Activated CD4-positive, alpha-beta T cell treated with anti-CD3 and anti-CD28 coated beads, Interleukin-2, amount 50 U/mL, for 16 hours (primary cell): ENCODE measurements at regions not wholly inside any gene's neighbourhood (a gene's known extent, or its start where the extent isn't known, plus 50 kb on each side); places are given as distances from the start of the nearest gene placed in this dataset.
"Not testable (repeated sequence)": the region's sequence is repeated elsewhere in the genome, so short reads cannot be mapped to it uniquely, and the experiment has no call there.

Experiments
- DNase-seq: peaks from one replicate; pipeline ENCODE4 v3.0.0-alpha.2; 2020

DNA sequence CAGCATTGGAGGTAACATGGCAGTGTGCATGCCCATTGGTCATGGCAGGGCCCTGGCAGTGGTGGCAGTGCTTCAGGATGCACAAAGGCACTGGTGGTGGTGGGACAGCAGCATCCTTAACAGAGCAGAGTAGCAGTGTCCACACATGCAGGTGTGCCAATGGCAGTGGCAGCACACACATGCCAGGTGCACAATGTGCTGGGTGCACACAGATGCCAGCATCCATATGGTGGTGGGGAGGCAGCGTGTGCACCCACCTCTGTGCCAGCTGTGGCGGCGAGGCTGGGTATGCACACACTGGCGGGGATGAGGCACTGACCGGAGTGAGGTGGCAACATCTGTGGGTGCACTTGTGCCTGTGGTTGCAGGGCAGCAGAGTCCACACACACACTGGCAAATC, 150.6 kb downstream of the SI start:
- DNase-seq, result no peak

DNA sequence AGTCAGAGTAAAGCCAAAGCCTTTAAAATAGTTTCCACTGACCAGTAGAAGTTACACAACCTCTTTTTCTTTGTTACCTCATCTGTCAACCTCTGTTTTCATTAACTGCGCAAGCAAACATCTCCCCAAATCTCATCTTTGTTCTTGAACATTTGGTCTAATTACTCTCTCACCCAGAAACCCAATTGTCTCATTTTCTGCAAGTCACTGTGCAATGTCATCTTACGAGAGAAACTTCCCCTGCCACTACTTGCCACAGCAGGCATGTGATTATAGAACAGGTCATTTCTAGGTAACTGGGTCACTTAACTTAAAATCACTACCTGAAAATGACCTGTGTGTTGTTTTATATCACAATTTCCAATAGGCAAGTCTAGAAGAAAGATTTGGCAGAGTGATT, 159.4 kb downstream of the SI start:
- DNase-seq, result no peak

DNA sequence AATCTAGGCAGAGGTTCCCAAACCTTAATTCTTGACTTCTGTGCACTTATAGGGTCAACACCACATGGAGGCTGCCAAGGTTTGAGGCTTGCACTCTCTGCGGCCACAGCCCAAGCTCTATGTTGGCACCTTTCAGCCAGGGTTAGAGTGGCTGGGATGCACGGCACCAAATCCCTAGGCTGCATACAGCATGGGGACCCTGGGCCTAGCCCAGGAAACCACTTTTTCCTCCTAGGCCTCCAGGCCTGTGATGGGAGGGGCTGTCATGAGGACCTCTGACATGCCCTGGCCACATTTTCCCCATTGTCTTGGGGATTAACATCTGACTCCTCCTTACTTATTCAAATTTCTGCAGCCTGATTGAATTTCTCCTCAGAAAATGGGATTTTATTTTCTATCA, 165.4 kb downstream of the SI start:
- no peak for DNase-seq

DNA sequence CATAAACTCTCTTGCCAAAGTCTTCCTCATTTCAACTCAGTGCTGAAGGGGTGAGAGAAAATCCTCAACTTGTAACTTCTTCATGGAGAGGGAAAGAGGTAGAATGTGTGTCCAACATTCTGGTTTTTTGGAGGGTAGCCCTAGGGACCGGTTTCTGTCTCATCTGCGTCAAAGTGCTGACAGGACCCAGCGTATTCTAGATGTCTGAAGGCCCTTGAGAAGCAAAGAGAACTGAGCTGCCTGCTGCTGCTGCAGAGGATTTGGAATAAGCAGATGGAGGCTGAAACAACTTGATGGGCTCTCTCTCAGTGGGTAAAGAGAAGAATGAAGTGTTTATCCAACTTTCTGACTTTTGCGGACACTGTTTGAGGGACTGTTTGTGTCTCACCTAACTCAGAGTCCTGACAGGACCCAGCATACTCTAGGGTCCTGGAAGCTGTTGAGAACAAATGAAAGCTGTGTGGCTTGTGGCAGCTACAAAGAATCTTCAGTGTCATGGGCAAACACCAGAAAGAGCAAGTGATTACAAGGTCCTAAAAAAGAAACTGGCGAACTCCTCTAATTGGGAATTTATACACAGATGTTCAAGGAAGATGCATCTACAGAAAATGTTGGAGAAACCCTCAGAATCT, 174.4 kb downstream of the SI start:
- DNase-seq, result no peak

DNA sequence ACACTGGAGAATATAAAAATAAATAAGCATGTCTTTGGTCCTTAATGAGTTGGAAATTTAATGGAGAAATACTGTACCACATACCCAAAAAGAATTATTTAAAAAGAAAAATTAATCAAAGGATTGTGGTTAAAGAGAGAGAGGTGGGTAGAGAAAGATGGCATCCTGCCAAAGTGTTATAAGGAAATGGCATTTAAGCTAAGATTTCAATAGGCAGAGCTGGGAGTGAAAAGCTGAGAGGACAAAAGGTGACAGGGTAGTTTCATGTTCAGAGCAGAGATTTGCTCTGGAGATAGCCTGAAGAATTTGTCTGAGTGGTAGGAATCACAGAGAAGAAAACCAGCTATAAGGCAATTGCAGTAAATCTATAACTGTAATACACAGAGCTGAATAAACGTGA, 181.0 kb downstream of the SI start:
- no peak for DNase-seq

DNA sequence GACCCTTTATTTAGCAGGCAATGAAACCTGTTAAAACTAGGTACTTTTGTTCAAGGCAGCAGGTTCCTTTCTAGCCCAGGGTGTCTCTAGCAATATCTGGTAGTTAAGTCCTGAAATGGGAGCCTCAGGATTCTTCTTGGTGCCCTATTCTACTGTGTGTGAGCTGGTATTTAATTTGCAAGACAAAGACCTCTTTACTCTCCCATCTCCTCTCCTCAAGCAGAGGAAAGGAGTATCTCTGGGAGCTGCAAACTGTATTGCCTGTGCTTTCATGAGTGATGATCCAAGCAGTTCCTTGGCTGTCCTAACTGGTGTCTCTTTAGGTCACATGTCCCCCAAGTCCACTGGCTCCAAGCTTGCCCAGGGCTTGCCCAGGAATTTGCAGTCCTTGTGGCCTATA, 188.2 kb downstream of the SI start:
- no peak for DNase-seq

DNA sequence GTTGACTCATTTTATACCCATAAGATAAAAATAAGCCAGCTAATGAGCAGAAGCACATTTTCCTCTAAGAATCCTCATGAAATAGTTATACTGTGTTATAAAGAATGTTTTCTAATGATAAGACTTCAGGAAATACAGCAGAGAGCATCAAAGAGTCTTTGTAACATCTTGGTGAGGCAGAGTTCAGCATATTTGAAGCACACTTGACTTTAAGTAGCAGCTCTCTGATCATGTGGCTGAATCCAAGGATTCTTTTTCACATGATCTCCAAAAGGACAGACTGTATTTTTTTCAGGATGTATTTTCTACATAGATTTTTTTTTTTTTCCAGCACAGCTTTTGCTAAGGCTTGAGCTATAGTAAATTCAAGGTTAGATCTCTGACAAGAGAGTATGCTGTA, 195.1 kb downstream of the SI start:
- no peak for DNase-seq

DNA sequence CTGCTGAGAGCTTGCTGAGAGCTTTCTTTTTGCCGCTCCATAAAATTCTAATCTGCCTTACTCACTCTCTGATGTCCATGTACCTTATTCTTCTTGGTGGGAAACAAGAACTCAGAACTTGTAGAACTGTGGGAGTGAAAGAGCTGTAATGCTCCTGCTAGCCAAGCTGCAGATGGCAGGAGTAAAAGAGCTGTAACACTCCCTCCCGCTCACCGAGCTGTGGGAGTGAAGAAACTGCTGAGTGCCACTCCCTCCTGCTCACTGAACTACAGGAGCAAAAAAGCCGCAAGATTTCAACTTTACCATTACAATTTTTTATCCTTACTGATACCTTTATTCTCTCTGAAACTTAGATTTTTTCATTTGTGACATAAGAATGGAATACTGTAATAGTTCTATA, 199.1 kb downstream of the SI start:
- no peak for DNase-seq

DNA sequence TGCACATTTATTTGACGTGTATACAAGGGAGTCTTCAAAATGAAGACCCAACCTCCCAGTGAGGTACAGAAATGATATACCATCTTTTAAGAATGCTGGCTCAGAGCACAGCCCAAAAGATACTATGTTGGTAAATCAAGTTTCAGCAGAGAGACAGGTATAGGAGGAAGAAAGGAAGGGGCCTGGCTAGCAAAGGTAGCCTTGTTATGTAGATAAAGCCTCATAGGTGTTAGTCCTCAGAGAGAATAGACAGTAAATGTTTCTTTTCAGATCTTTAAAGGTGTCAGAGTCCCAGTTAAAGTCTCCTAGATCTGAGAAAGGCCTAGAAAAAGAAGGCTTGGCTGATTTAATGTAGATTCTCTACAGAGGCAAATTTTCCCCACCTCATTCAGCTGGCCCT, 213.8 kb downstream of the SI start:
- no peak for DNase-seq

DNA sequence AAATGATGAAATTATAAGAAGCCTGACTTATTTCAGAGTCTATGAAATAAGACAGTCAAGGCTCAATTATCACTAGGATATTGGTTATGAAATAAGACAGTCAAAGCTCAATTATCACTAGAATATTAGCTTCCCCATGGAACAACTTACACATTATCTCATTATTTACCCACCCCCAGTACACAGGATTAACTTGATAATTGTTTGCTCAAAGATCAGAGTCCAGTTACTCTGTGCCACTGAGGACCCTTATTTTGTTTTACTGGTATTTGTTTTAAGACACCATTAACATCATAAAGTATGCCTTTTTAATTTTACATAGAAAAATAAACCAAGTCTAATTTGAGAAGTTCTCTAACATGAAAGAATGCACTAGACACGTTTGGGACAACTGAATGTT, 225.4 kb downstream of the SI start:
- DNase-seq, result no peak

DNA sequence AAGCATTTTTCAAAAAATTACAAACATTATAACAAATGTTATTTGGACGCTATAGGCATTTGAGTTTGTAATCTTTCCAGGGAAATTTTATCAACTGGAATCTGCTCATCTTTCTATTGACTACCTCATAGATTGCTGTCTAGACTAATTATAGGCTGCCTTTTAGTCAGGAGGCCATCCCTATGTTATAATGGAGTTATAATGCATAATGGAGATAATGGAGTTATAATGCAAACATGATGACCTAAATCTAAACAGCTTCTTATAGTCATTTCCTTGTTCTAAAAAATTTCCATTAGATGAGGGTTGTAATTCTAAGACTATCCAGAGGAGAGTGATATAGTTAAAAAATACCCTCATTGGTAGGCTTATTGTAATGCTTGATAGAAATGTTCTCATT, 226.4 kb downstream of the SI start:
- no peak for DNase-seq

DNA sequence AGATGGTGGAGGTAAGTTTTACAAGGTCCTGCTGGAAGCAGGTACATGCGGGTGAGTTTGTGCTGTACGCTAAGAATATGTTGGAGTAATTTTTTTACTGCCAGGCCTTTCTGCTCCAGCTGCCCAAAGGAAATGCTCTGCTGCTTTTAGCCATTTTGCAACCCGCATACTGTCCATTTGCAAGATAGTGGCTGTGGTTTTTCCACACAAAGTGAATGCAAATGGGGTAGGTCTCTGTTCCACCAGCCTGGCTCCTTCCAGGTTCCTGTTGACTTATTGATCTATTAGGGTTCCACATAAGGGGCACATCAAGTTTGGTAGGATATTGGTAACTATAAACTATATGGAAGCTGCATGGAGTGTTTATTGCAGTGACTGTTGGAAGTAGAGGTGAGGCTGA, 227.1 kb downstream of the SI start:
- no peak for DNase-seq

DNA sequence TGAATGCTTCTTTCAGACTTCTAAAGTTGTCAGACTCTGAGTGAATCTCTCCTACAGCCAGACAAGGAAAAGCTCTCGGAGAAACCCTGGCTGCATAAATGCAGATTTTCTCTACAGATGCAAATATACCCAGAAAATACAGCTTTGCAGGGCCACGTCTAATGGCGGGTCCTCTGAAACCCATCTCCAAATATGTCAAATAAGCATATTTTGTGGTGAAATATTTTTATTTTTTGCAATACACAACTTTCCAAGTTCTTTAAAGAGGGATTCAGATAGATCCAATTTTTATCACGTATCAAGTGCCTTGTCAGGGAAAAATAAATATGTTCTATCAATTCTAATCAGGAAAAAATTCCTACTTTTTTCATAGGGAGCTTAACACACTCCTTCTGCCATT, 229.4 kb downstream of the SI start:
- no peak for DNase-seq

DNA sequence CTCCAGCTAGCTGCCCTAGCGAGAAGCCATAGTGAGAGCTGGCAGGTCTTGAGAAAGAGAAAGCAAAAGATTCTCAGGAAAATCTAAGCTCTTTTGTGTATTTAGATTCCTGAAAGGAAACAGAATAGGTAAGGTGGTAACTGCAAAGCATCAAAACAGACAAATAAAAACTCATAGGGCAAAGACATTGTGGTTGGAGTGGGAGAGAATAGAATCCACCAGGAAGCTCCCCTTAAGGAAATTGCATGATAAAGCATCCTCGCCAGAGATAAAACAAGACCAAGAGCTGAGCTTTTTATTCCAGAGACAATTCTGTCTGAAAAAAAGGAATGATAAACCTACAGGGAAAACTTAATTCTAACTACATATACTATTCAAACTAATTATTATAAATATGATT, 232.6 kb downstream of the SI start:
- DNase-seq, result no peak

DNA sequence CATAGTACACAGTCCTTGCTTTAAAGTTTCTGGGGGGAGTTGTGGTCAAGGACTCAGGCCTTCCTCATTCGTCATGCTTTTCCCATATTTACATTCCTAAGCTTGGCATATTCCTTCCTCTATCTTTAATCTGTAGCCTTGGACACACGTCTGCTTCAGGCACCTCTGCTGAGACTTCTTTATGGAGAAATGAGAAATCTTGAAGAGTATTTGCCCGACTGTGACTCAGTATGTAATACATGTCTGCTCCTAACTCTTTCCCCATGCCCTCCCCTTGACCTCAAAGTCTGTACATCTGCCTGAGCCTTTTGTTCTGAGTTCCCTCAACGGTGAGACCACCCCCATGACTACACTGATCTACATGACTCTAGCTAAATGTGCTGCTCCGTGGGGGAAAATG, 246.1 kb downstream of the SI start:
- DNase-seq, result no peak

DNA sequence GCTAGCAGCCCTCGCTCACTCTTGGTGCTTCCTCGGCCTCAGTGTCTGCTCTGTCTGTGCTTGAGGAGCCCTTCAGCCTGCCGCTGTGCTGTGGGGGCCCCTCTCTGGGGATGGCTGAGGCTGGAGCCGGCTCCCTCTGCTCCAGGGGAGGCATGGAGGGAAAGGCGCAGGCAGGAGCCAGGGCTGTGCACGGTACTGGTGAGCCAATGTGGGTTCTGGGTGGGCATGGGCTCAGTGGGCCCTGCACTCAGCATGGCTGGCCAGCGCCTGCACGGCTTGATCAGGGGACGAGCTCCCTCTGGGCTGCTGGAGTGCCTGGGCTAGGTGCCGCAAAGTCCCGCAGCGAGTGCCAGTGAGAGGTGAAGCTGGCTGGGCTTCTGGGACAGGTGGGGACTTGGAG, 260.0 kb downstream of the SI start:
- DNase-seq, result no peak

DNA sequence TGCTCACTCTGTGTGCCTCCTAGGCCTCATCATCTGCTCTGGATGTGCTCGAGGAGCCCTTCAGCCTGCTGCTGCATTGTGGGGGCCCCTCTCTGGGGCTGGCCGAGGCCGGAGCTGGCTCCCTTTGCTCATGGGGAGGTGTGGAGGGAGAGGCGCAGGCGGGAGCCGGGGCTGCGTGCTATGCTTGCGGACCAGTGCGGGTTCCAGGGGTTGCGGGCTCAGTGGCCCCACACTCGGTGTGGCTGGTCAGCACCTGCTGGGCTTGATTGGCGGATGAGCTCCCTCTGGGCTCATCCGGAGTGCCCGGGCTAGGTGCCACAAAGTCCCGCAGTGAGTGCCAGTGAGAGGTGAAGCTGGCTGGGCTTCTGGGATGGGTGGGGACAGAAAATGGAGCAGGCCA, 264.2 kb downstream of the SI start:
- no peak for DNase-seq

DNA sequence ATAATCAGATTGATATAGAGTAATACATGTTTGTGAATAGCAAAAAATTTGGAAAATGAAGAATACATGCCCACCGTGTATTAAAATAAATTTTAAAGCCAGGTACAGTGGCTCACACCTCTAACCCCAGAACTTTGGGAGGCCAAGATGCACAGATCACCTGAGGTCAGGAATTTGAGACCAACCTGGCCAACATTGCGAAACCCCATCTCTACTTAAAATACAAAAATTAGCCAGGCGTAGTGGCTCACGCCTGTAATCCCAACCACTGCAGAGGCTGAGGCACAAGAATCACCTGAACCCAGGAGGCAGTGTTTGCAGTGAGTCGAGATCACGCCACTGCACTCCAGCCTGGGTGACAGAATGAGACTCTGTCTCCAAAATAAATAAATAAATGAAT, 266.3 kb downstream of the SI start:
- DNase-seq, result no peak

DNA sequence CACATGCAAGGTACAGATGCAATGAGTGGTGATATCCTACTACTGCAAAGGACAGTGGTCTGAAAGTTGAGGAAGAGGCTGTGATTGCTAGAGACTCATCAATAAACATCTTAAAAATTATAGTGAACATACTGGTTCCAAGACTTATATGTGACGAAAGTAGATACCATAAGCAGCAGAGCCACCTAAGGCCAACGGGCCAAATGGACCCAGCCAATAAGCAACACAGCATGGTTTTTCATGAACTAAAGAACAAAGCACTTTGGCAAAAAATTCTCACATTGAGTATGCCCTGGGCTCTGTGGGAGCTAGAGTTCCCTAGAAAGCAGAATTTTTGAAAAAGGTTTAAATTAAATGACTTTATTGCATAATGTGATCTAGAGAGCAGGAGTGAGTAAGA, 272.1 kb downstream of the SI start:
- DNase-seq, result no peak

DNA sequence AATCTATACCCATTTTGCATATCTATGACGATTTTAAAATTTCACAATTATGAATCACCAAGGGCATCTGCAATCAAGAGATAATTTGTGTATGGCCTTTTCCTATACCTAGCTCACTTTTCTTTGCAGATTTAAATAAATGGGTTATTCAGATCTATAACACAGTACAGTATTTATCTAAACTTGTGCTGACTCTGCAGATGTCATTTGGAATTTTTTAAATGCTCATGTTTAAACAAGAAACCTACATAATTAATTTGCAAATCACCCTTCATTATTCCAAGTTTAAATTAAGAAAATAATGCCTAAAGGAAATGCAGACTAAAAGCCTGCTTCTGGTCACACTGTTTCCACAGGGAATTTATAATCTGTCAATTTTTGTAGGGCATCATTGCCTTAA, 284.2 kb downstream of the SI start:
- no peak for DNase-seq

DNA sequence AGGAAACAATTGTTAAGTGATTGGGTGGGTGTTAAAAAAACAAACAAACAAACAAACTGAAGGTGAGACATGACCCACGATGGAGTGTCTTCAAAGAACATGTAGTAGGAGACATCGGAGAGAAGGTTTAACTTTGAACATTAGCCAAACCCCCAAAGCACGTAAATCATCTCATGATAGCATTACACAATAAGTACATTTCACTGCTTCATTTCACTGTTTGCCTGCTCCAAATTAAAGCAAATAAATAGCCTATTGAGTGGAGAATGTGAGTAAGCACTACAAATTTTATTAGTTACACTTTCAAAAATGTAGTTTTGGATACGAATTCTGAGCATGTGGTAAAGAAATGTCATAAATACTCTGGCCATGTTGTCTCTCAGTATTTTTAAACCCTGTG, 287.0 kb downstream of the SI start:
- no peak for DNase-seq

DNA sequence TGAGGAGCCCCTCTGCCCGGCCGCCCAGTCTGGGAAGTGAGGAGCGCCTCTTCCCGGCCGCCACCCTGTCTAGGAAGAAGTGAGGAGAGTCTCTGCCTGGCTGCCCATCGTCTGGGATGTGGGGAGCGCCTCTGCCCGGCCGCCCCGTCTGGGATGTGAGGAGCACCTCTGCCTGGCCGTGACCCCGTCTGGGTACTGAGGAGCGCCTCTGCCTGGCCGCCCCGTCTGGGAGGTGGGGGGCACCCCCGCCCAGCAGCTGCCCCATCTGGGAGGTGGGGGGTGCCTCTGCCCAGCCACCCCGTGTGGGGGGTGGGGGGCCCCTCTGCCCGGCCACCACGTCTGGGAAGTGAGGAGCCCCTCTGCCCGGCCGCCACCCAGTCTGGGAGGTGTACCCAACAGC, 293.9 kb downstream of the SI start:
- DNase-seq, result not testable (repeated sequence)

DNA sequence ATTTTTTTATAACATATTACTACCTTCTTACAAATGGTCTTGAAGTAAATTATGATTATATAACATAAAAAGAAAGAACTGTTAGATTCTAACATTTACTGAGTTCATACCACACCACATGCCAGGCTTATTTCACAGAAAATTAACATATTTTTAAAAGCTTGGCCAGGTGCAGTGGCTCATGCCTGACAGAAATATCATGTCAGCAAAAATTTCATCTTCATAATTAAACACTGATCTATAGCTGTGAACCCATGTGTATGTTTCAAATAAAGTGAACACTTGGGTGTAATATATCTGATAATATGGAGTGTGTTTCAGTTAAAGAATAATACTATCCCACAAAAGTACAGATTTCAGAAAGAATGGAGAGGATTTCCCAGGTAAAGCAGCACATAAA, 296.5 kb downstream of the SI start:
- no peak for DNase-seq

DNA sequence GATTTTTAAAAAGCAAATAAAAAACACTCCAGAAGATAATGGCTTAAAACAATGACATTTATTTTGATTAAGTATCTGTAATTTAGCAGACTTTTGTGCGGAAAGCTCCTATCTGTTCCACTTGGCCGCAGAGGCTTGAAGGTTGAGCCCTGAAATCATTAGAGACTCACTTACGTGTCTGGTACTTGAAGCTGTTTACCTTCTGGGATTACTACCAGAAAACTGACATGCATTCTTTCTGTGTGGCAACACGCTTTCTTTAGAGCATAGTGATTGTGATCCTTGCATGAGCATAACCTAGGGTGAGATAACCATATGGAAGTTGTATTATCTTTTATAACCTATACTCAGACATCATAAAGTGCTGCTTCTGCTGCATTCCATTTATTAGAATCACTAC, 298.5 kb downstream of the SI start:
- DNase-seq, result no peak

DNA sequence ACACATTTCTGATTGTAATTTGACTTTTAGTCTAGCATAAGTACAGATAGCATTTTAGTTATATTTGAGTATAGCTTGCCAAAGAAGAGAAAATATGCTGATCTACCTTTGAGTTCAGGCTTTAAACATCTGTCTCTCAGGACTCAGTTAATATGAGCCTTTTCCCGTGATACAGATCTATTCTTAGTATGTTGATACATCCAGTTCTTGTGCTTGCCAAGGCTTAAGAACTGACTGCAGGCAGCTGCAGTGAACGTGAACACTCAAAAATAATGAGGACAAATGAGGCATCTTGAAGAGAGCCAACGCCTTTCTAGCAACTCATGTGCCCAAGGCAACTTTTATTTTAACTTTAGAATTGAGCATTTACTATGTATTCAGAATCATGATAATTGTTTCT, 325.5 kb downstream of the SI start:
- no peak for DNase-seq

DNA sequence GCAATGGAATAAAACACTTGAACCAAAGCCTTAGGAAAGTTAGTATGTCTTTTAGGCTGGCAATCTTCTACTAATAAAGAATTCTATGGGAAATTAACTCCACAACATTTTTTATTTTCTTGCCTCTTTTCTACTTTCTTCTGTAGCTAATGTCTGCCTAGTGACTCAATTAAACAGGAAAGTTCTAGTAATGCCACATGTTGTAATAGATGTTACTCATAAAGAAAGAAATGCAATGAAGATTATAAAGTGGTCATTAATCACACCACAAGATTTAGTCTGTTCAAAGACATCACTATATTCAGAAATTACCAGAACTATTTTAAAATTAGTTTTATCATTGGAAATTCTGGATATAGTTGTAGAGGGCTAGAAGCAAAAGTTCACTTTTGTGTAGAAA, 329.7 kb downstream of the SI start:
- no peak for DNase-seq
